ENCODE measurements at regions not wholly inside any gene's neighbourhood (a gene's known extent, or its start where the extent isn't known, plus 50 kb on each side); places are given as distances from the start of the nearest gene placed in this dataset.
"Not testable (repeated sequence)": the region's sequence is repeated elsewhere in the genome, so short reads cannot be mapped to it uniquely, and the experiment has no call there.

- DNase-seq (ENCODE audit: low read depth in 2 of 3, low spot score in 1 of 3) = no peak
These were observed 153.6 kb upstream of the INTU start for GRCh38 chr4:127479031-127479622.

- DNase-seq (ENCODE audit: low read depth in 2 of 3, low spot score in 1 of 3) = no peak
These were observed 150.7 kb upstream of the INTU start for GRCh38 chr4:127482049-127482448.

DNA sequence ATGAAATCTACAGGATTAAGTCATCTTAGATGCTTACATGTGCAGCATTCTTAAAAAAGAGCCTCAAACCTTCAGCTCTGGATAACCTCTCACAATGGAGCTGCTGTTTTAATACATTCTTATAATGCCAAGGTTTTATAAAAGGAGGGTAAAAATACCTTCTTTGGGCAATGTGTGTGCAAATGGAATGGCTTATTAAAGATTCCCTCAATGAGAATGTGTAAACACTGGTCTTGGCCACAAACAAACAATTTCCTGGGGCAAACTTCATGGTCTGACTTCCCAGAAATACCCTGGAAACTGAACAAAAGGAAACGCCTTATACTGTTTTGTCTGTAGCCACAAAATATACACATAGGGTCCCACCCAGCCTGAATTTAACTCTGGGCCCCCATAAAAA is 148.6 kb upstream of the INTU start:
- no peak for DNase-seq (ENCODE audit: low read depth in 2 of 3, low spot score in 1 of 3)

DNA sequence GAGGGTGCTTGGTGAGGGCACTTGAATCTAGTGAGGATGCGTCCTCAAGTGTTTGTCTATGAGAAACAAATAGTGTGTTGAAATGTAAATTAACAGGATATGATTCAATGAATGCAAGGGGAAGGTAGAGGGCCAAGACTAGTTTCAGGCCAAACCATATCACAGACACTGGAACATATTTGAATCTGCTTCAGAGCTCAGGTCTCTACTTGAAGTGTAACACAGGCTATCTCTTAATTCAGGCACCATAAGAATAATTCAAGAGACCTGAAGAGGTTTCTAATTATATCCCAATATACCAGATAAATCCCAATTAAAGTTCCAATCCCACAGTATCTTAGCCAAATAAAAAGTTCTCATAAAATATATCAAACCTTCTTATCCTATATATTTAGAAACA is 146.5 kb upstream of the INTU start:
- no peak for DNase-seq (ENCODE audit: low read depth in 2 of 3, low spot score in 1 of 3)

DNA sequence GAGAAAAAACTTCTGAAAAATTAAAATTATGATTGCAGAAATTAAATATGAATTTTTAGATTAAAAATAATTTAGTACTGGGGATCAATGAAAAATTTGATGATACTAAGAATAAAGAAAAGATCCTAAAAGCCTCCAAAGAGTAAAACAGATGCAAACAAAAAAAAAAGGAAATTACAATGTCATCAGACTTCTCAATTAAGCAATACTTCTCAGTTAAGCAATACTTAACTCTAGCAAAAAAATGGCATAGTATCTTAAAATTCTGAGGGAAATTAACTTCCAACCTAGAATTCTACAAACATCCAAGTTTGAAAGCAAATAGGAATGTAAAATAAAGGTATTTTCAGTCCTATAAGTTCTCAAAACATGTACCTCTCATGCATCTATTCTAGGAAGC is 141.2 kb upstream of the INTU start:
- no peak for DNase-seq (ENCODE audit: low read depth in 2 of 3, low spot score in 1 of 3)

DNA sequence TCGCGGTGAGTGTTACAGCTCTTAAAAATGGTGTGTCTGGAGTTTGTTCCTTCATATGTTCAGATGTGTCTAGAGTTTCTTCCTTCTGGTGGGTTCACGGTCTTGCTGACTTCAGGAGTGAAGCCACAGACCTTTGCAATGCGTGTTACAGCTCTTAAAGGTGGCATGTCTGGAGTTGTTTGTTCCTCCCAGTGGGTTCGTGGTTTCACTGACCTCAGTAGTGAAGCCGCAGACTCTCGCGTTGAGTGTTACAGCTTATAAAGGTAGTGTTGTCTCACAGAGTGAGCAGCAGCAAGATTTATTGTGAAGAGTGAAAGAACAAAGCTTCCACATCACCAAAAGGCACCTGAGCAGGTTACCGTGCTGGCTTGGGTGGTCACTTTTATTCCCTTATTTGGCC is 135.9 kb upstream of the INTU start:
- DNase-seq (ENCODE audit: low read depth in 2 of 3, low spot score in 1 of 3) = not testable (repeated sequence)

- DNase-seq (ENCODE audit: low read depth in 2 of 3, low spot score in 1 of 3) = no peak
These were observed 134.4 kb upstream of the INTU start for GRCh38 chr4:127498366-127498765.

GRCh38 chr4:127500242-127500641 is 132.5 kb upstream of the INTU start:
- no peak for DNase-seq (ENCODE audit: low read depth in 2 of 3, low spot score in 1 of 3)

DNA sequence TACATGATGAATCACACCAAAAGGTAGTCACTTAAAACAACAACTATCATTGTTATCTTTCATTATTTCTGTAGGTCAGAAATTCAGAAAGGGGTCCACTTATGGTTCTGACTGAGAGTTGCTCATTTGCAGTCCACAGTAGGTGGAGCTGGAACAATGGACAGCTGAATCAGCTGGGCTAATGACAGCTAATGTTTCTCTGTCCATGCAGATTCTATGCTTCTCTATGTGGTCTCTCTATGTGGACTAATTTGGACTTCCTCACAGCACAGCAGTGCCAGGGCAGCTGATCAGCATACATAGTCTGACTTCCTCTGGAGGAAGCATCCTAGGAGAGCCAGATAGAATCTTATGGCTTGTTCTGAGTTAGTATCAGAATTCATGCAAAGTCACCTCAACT is 131.7 kb upstream of the INTU start:
- DNase-seq (ENCODE audit: low read depth in 2 of 3, low spot score in 1 of 3) = no peak

GRCh38 chr4:127503111-127503510 is 129.6 kb upstream of the INTU start:
- no peak for DNase-seq (ENCODE audit: low read depth in 2 of 3, low spot score in 1 of 3)

- DNase-seq (ENCODE audit: low read depth in 2 of 3, low spot score in 1 of 3) = no peak
These were observed 127.6 kb upstream of the INTU start for GRCh38 chr4:127505203-127505602.

DNA sequence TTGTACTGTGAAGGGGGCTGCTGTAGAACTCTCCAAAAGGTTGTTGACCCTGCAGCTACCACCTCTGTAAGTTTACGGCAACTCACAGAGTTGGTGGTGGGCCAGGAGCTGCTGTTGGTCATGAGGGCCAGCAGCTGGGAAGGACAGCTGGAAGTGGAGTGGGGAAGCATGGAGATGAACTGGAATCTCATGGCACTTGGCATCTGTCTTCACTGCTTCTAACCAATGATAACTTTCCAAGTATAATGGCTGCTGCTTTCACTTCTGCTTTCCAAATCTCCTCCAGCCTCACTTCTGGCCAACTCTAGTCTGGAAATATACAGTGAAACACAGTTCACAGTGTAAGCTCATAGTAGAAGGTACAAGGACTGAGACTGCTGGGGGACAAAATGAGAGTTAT is 126.5 kb upstream of the INTU start:
- no peak for DNase-seq (ENCODE audit: low read depth in 2 of 3, low spot score in 1 of 3)

- no peak for DNase-seq (ENCODE audit: low read depth in 2 of 3, low spot score in 1 of 3)
These were observed 123.6 kb upstream of the INTU start for GRCh38 chr4:127509155-127509554.

DNA sequence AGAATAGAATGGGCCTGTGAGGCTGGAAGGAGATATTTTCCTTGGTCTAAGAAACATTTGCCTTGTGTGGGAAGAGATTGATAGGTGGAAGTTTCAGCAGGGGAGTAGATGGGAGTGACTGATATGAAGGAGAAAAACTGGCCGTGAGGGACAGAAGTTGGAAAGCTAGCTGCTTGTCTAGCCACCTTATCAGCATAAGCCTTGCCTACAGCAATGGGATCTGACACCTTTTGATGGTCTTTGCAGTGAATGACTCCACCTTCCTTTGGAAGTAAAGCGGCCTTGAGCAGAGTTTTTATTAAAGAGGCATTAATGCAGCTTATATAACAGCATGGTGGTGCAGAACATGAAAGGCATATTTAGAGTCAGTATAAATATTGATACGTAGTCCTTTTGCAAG is 120.1 kb upstream of the INTU start:
- DNase-seq (ENCODE audit: low read depth in 2 of 3, low spot score in 1 of 3) = not testable (repeated sequence)

DNA sequence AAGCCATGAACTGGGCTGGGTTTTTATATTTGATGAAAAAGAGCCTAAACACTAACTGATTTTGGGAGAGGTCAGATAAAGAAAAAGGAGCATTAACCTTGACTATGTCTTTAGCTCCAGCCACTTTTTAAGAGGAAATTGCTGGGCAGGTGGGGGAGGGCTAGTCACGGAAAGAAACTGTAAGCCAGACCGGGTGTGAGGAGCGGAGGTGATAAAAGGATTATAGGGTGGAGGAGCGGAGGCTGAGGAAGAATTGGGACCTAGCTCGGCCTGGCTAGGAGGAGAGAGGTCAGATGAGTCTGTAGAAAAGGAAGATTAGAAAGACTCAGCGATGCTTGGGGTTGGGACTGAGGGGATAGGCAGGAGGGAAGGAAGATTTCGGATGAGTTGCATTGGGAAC is 117.5 kb upstream of the INTU start:
- not testable (repeated sequence) for DNase-seq (ENCODE audit: low read depth in 2 of 3, low spot score in 1 of 3)

DNA sequence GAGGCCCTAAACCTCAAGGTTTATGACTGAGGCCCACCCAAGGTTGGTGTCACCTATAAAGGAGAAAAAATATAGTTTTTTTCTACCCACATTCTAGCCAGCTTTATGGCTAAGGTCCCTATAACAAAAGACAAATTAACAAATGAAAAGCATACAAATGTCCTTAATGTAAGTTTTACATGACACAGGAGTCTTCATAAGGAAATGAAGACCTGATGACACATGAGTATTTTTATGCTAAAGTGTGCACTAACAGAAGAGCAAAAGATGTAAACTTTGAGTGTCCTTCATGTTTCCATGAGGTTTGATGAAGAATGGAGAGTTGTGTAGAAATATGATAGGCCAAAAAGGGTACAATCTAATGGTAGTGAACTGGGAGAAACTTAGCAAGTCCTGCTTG is 114.7 kb upstream of the INTU start:
- DNase-seq (ENCODE audit: low read depth in 2 of 3, low spot score in 1 of 3) = no peak

- no peak for DNase-seq (ENCODE audit: low read depth in 2 of 3, low spot score in 1 of 3)
These were observed 111.3 kb upstream of the INTU start for GRCh38 chr4:127521463-127521862.

DNA sequence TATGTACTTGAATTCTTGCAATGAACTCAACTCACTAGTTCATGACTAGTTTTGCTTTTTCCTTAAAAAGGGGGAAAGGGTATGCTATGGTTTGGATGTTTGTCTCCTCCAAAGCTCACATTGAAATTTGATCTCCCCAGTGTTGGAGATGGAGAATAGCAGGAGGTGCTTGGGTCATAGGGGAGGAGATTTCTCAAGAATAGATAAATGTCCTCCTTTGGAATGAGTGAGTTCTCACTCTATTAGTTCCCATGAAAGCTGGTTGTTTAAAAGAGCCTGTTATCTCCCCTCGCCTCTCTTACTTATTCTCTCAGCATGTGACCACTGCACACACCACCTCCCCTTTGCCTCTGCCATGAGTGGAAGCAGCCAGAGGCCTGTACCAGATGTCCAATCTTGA is 109.4 kb upstream of the INTU start:
- DNase-seq (ENCODE audit: low read depth in 2 of 3, low spot score in 1 of 3) = no peak

- no peak for DNase-seq (ENCODE audit: low read depth in 2 of 3, low spot score in 1 of 3)
These were observed 107.1 kb upstream of the INTU start for GRCh38 chr4:127525608-127526007.

- DNase-seq (ENCODE audit: low read depth in 2 of 3, low spot score in 1 of 3) = no peak
These were observed 104.5 kb upstream of the INTU start for GRCh38 chr4:127528302-127528701.

DNA sequence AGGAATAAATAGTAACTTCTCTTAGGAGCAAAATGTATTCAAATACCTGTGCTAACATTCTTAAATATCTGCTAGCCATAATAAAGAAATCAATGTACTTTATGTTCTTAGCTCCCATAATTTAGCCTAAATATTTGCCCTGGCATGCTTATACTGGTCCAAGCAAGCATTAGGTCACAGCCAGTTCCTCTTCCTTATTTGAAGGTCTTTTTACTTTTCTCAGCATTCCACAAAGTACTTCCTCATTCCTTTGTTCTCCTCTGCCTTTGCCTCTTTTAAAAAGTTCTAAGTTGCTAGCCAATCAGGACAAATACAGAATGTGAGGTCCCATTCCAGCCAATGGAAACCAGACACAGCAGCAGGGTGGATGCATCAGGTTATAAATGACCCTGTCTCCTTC is 102.9 kb upstream of the INTU start:
- DNase-seq (ENCODE audit: low read depth in 2 of 3, low spot score in 1 of 3) = not testable (repeated sequence)

- no peak for DNase-seq (ENCODE audit: low read depth in 2 of 3, low spot score in 1 of 3)
These were observed 99.6 kb upstream of the INTU start for GRCh38 chr4:127533028-127533700.

Measured in stimulated activated CD4-positive, alpha-beta T cell treated with anti-CD3 and anti-CD28 coated beads, Interleukin-12 subunit alpha, Interleukin-12 subunit beta, amount 100 ng/mL, for 48 hours (primary cell).